H1 (cell line): ENCODE measurements at regions not wholly inside any gene's neighbourhood (a gene's known extent, or its start where the extent isn't known, plus 50 kb on each side); places are given as distances from the start of the nearest gene placed in this dataset.

Source experiments
- CTCF ChIA-PET: fragments of 300-600 bp; sonication (Branson Sonifier 250); formaldehyde crosslinking; loops from one replicate; lab custom pipeline; 2021; ENCODE audit not compliant: partially characterized antibody; lab: Charles Lee
- POLR2A ChIA-PET: fragments of 300-600 bp; sonication (Branson Sonifier 250); formaldehyde crosslinking; loops from one replicate; lab custom pipeline; 2021; ENCODE audit warnings: inconsistent platforms; ENCODE audit not compliant: partially characterized antibody; lab: Charles Lee
- DNase-seq, 2 experiments: peaks; one replicate each; pipeline versions ENCODE4 v3.0.0 to v3.0.0-alpha.2; 2010 to 2022; ENCODE audit warnings: low spot score in 2 of 2, low read depth in 1 of 2, mixed read lengths in 1 of 2
- FAIRE-seq: peaks from 2 replicates; lab custom pipeline; 2011; peaks lifted over from hg19 to GRCh38; lab: Jason Lieb, UNC
- H2AFZ ChIP-seq: 2 replicates; pipeline ENCODE4 v1.8.1; 2012; ENCODE audit warnings: low read length, inconsistent platforms
- H2AK5ac ChIP-seq: 2 replicates; pipeline ENCODE4 v1.6.1; 2013; ENCODE audit warnings: low read depth, low read length
- H2BK120ac ChIP-seq: replicated peaks from 2 replicates; pipeline ENCODE3; 2013; ENCODE audit warnings: low read depth, low read length, inconsistent platforms
- H2BK12ac ChIP-seq: 2 replicates; pipeline ENCODE4 v1.6.1; 2013; ENCODE audit warnings: low read depth, low read length
- H2BK15ac ChIP-seq: 2 replicates; pipeline ENCODE4 v1.6.1; 2013; ENCODE audit warnings: low read length
- H2BK20ac ChIP-seq: 2 replicates; pipeline ENCODE4 v1.6.1; 2013; ENCODE audit warnings: low read length
- H2BK5ac ChIP-seq: 2 replicates; pipeline ENCODE4 v1.6.1; 2013; ENCODE audit warnings: low read depth, low read length
- H3K14ac ChIP-seq: 2 replicates; pipeline ENCODE4 v1.6.1; 2013; ENCODE audit warnings: inconsistent platforms; ENCODE audit not compliant: insufficient read length
- H3K18ac ChIP-seq: 2 replicates; pipeline ENCODE4 v1.6.1; 2013; ENCODE audit warnings: low read length; ENCODE audit errors: extremely low read depth
- H3K23ac ChIP-seq: 2 replicates; pipeline ENCODE4 v1.6.1; 2013; ENCODE audit warnings: inconsistent platforms; ENCODE audit not compliant: insufficient read length
- H3K23me2 ChIP-seq: 2 replicates; pipeline ENCODE4 v1.6.1; 2013; ENCODE audit warnings: low read depth, low read length
- H3K27ac ChIP-seq: 2 replicates; pipeline ENCODE4 v1.6.1; 2011; ENCODE audit warnings: low read depth, low read length, inconsistent platforms
- H3K27me3 ChIP-seq, 4 experiments: replicated peaks in 1 of 4; 1 replicate in 1 of 4; 2 replicates in 3 of 4; pipeline versions ENCODE4 v1.6.1 to v1.8.1; 2011 to 2013; ENCODE audit warnings: low read length in 3 of 4, mild to moderate bottlenecking in 3 of 4, inconsistent platforms in 2 of 4, mixed read lengths in 2 of 4, moderate library complexity in 1 of 4; ENCODE audit not compliant: control insufficient read depth in 3 of 4, insufficient read depth in 3 of 4; ENCODE audit errors: extremely low read depth in 1 of 4
- H3K36me3 ChIP-seq, 4 experiments: 2 replicates each; pipeline versions ENCODE4 v1.6.1 to v1.8.1; 2011 to 2013; ENCODE audit warnings: mild to moderate bottlenecking in 4 of 4, low read length in 3 of 4, moderate library complexity in 2 of 4, control low read depth in 1 of 4, inconsistent platforms in 1 of 4; ENCODE audit not compliant: insufficient read depth in 4 of 4, control insufficient read depth in 2 of 4
- H3K4ac ChIP-seq: replicated peaks from 2 replicates; pipeline ENCODE3; 2013; ENCODE audit warnings: low read length, low read depth, mixed read lengths, inconsistent platforms; ENCODE audit not compliant: insufficient read length
- H3K4me1 ChIP-seq, 4 experiments: replicated peaks in 1 of 4; 1 replicate in 1 of 4; 2 replicates in 3 of 4; pipeline versions ENCODE4 v1.6.1 to v1.8.1; 2011 to 2013; ENCODE audit warnings: low read length in 3 of 4, inconsistent platforms in 2 of 4, mixed read lengths in 1 of 4; ENCODE audit not compliant: insufficient read depth in 4 of 4, control insufficient read depth in 3 of 4
- H3K4me2 ChIP-seq, 2 experiments: 2 replicates each; pipeline versions ENCODE4 v1.6.1 to v1.8.1; 2011 to 2013; ENCODE audit warnings: low read depth in 2 of 2, low read length in 2 of 2, control low read depth in 1 of 2, inconsistent platforms in 1 of 2, mild to moderate bottlenecking in 1 of 2; ENCODE audit not compliant: insufficient read depth in 1 of 2
- H3K4me3 ChIP-seq, 4 experiments: fragments of 200-600, 300-600 bp in 1 of 4; sonication (generic), shearing (Covaris generic), sonication (Bioruptor Twin) in 1 of 4; 2 replicates each; pipeline versions ENCODE4 v1.5.1 to v1.8.1; 2011 to 2016; ENCODE audit warnings: low read length in 4 of 4, low read depth in 3 of 4, control low read depth in 2 of 4, inconsistent platforms in 2 of 4, mild to moderate bottlenecking in 2 of 4, mixed read lengths in 1 of 4, moderate library complexity in 1 of 4; ENCODE audit not compliant: insufficient read depth in 2 of 4; ENCODE audit errors: extremely low read depth in 1 of 4
- H3K56ac ChIP-seq: replicated peaks from 2 replicates; pipeline ENCODE3; 2013; ENCODE audit warnings: low read depth, mild to moderate bottlenecking, mixed read lengths, low read length, inconsistent platforms; ENCODE audit not compliant: insufficient read length
- H3K79me1 ChIP-seq: 2 replicates; pipeline ENCODE4 v1.6.1; 2013; ENCODE audit warnings: low read depth, low read length, control low read depth
- H3K79me2 ChIP-seq, 2 experiments: 2 replicates each; pipeline versions ENCODE4 v1.6.1 to v1.8.1; 2012 to 2013; ENCODE audit warnings: low read length in 2 of 2, mild to moderate bottlenecking in 2 of 2, inconsistent platforms in 1 of 2; ENCODE audit not compliant: insufficient read depth in 2 of 2, control insufficient read depth in 1 of 2
- H3K9ac ChIP-seq, 4 experiments: replicated peaks in 1 of 4; 1 replicate in 1 of 4; 2 replicates in 3 of 4; pipeline versions ENCODE4 v1.6.1 to v1.8.1; 2011 to 2013; ENCODE audit warnings: low read depth in 3 of 4, low read length in 3 of 4, control low read depth in 2 of 4, mild to moderate bottlenecking in 2 of 4, moderate library complexity in 2 of 4, inconsistent platforms in 1 of 4; ENCODE audit errors: extremely low read depth in 1 of 4
- H3K9me3 ChIP-seq, 2 experiments: 2 replicates each; pipeline versions ENCODE4 v1.6.1 to v1.8.1; 2012 to 2013; ENCODE audit warnings: mild to moderate bottlenecking in 2 of 2, moderate library complexity in 2 of 2, control low read depth in 1 of 2, inconsistent platforms in 1 of 2, low read depth in 1 of 2, low read length in 1 of 2, mixed read lengths in 1 of 2; ENCODE audit not compliant: insufficient read depth in 2 of 2
- H4K20me1 ChIP-seq, 2 experiments: replicated peaks in 1 of 2; 2 replicates each; pipeline versions ENCODE3 to v1.8.1; 2011 to 2013; ENCODE audit warnings: inconsistent platforms in 2 of 2, low read length in 2 of 2, mild to moderate bottlenecking in 1 of 2; ENCODE audit not compliant: insufficient read depth in 2 of 2, control insufficient read depth in 1 of 2
- H4K5ac ChIP-seq: 2 replicates; pipeline ENCODE4 v1.6.1; 2013; ENCODE audit warnings: low read length, low read depth, mixed read lengths, inconsistent platforms; ENCODE audit not compliant: insufficient read length
- H4K8ac ChIP-seq: 2 replicates; pipeline ENCODE4 v1.8.0; 2013; ENCODE audit warnings: mild to moderate bottlenecking, moderate library complexity, low read length, inconsistent platforms; ENCODE audit not compliant: insufficient read depth; ENCODE audit errors: extremely low read depth
- H4K91ac ChIP-seq: replicated peaks from 2 replicates; pipeline ENCODE3; 2013; ENCODE audit warnings: low read length, mixed read lengths, inconsistent platforms; ENCODE audit not compliant: insufficient read length
- SP2 ChIP-seq: IDR thresholded peaks from 2 replicates; pipeline ENCODE4 v1.6.1; 2012; ENCODE audit warnings: mild to moderate bottlenecking, low read length, inconsistent platforms
- WGBS, 2 experiments: shearing (Covaris generic) in 1 of 2; methylation state at CpG; one replicate each; pipeline versions ENCODE4 v1.1.6 to v1.1.7; 2013 to 2015; ENCODE audit warnings: low lambda C conversion rate in 2 of 2, mixed read lengths in 2 of 2, inconsistent platforms in 1 of 2, low coverage in 1 of 2, missing lambda C conversion rate in 1 of 2; ENCODE audit not compliant: insufficient replicate concordance in 2 of 2, insufficient coverage in 1 of 2, insufficient read length in 1 of 2; ENCODE audit errors: extremely low coverage in 1 of 2, missing lambda C conversion rate in 1 of 2; 5-methylcytosine and 5-hydroxymethylcytosine counted together
- TF ChIP-seq, protein P1 (sequence below), 3 experiments: IDR thresholded peaks; 1 replicate in 2 of 3; 2 replicates in 1 of 3; pipeline versions ENCODE4 v1.5.1 to v1.6.1; 2011; ENCODE audit warnings: low read length in 3 of 3, mild to moderate bottlenecking in 3 of 3, inconsistent platforms in 2 of 3, low read depth in 1 of 3, moderate library complexity in 1 of 3; ENCODE audit not compliant: insufficient read depth in 1 of 3; ENCODE audit errors: control extremely low read depth in 1 of 3

DNA sequence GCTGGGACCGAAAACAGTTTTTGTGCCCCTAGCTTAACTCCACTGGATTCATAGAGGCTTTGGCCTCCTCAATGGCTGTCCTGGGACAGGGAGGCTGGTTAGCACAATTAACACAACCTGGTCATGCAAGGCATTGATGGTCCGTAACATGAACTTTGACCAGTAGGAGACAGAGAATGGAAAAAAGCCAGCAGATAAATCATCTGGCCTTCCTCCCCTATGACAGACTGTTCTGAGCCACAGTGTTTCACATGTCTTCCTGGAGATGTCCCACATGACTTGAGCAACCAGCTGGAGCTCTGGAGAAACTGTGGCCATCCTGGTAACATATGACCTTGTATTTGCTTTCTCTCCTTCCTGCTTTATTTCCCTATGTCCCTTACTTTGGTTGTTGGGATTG, 244.2 kb downstream of the UQCRFS1 start:
- H2BK15ac ChIP-seq, result no peak overlapping the region
- no peak overlapping the region for H4K8ac ChIP-seq
- H3K79me1 ChIP-seq, result no peaks in the 10 kb centered on the region
- no peak for DNase-seq
- H2BK120ac ChIP-seq, result no peak overlapping the region
- H2AK5ac ChIP-seq, result no peak overlapping the region
- H3K4me3 ChIP-seq, result no peak overlapping the region
- no peak overlapping the region for H4K91ac ChIP-seq
- H3K36me3 ChIP-seq, result no peaks in the 10 kb centered on the region
- no peak overlapping the region for H3K14ac ChIP-seq
- no peak overlapping the region for H3K4ac ChIP-seq
- no peak for FAIRE-seq
- no peaks in the 10 kb centered on the region; a peak in 1 of 7 replicates for H3K4me1 ChIP-seq
- ChIA-PET POLR2A (no interaction called here), CTCF (interaction anchor here (0.6 kb wide), 1 partner anchor 411 kb away, joined by 3 read pairs; no protein-coding TSS in a partner anchor)
- 94% methylated on average over 2 of the region's 2 CpGs; no CpG with 5 or more reads in 1 of the 2 experiments for WGBS, 2 experiments
- H4K5ac ChIP-seq, result no peak overlapping the region
- H3K9ac ChIP-seq, result no peak overlapping the region
- H3K23ac ChIP-seq, result no peak overlapping the region
- no peaks in the 10 kb centered on the region for H4K20me1 ChIP-seq
- H3K23me2 ChIP-seq, result no peaks in the 10 kb centered on the region
- H2AFZ ChIP-seq, result no peak overlapping the region
- no peak overlapping the region for H2BK5ac ChIP-seq
- H2BK20ac ChIP-seq, result no peak overlapping the region
- no peak for TF ChIP-seq SP2
- TF ChIP-seq, protein P1, sequence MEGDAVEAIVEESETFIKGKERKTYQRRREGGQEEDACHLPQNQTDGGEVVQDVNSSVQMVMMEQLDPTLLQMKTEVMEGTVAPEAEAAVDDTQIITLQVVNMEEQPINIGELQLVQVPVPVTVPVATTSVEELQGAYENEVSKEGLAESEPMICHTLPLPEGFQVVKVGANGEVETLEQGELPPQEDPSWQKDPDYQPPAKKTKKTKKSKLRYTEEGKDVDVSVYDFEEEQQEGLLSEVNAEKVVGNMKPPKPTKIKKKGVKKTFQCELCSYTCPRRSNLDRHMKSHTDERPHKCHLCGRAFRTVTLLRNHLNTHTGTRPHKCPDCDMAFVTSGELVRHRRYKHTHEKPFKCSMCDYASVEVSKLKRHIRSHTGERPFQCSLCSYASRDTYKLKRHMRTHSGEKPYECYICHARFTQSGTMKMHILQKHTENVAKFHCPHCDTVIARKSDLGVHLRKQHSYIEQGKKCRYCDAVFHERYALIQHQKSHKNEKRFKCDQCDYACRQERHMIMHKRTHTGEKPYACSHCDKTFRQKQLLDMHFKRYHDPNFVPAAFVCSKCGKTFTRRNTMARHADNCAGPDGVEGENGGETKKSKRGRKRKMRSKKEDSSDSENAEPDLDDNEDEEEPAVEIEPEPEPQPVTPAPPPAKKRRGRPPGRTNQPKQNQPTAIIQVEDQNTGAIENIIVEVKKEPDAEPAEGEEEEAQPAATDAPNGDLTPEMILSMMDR (IDR thresholded peaks at IDR 0.05; ENCODE audit: control extremely low read depth in 1 of 3, insufficient read depth in 1 of 3, low read depth in 1 of 3, low read length in 3 of 3), result no peak
- H2BK12ac ChIP-seq, result no peak overlapping the region
- no peak overlapping the region for H3K4me2 ChIP-seq
- H3K9me3 ChIP-seq, result no peaks in the 10 kb centered on the region
- no peaks in the 10 kb centered on the region for H3K79me2 ChIP-seq
- no peak overlapping the region for H3K27ac ChIP-seq
- no peak overlapping the region for H3K56ac ChIP-seq
- no peak overlapping the region for H3K18ac ChIP-seq
- H3K27me3 ChIP-seq, result no peaks in the 10 kb centered on the region
